IMR-90 (cell line): ENCODE measurements at regions not wholly inside any gene's neighbourhood (a gene's known extent, or its start where the extent isn't known, plus 50 kb on each side); places are given as distances from the start of the nearest gene placed in this dataset.

Experiments used
- ATAC-seq: fragments of 200-7000 bp; cut with Tn5 transposase; 2 replicates; pipeline ENCODE4 v1.9.1; 2020; ENCODE audit warnings: low read depth, mild to moderate bottlenecking, moderate library complexity
- BruUV-seq: library from RNA; stranded (reverse); fragments of 400-500 nt; replicated peaks from 2 replicates; lab custom pipeline; 2021; lab: Mats Ljungman, UMichigan
- CTCF ChIA-PET: fragments of 300-600 bp; formaldehyde crosslinking; extraction: SDS; loops from one replicate; lab custom pipeline; 2021; ENCODE audit warnings: antibody characterized with exemption; lab: Yijun Ruan, JAX
- POLR2A ChIA-PET: fragments of 300-600 bp; sonication (Branson Sonifier 250); formaldehyde crosslinking; loops from one replicate; lab custom pipeline; 2022; ENCODE audit warnings: antibody characterized with exemption; ENCODE audit not compliant: unreplicated experiment; lab: Charles Lee
- DNase-seq: peaks from one replicate; pipeline ENCODE4 v3.0.0; 2013
- H2AFZ ChIP-seq: replicated peaks from 2 replicates; pipeline ENCODE3; 2013; ENCODE audit warnings: low read length, mild to moderate bottlenecking; ENCODE audit not compliant: poor library complexity
- H2AK5ac ChIP-seq: 2 replicates; pipeline ENCODE4 v1.6.1; 2013; ENCODE audit warnings: low read depth, low read length, inconsistent platforms
- H2AK9ac ChIP-seq: replicated peaks from 2 replicates; pipeline ENCODE3; 2013; ENCODE audit warnings: mild to moderate bottlenecking, low read depth, low read length, moderate library complexity; ENCODE audit not compliant: poor library complexity
- H2BK120ac ChIP-seq: 2 replicates; pipeline ENCODE4 v1.6.1; 2013; ENCODE audit warnings: low read depth, low read length, inconsistent platforms
- H2BK15ac ChIP-seq: 3 replicates; pipeline ENCODE4 v1.6.1; 2013; ENCODE audit warnings: low read depth, low read length, inconsistent platforms
- H2BK20ac ChIP-seq: 2 replicates; pipeline ENCODE4 v1.6.1; 2013; ENCODE audit warnings: low read depth, mild to moderate bottlenecking, inconsistent platforms, low read length, moderate library complexity
- H2BK5ac ChIP-seq: 2 replicates; pipeline ENCODE4 v1.6.1; 2013; ENCODE audit warnings: mild to moderate bottlenecking, low read depth, low read length, inconsistent platforms; ENCODE audit not compliant: poor library complexity, severe bottlenecking
- H3K14ac ChIP-seq: replicated peaks from 2 replicates; pipeline ENCODE4 v1.6.1; 2013; ENCODE audit warnings: low read depth, low read length, inconsistent platforms
- H3K18ac ChIP-seq: 2 replicates; pipeline ENCODE4 v1.6.1; 2013; ENCODE audit warnings: low read depth, low read length, control low read depth
- H3K23ac ChIP-seq: 2 replicates; pipeline ENCODE4 v1.6.1; 2013; ENCODE audit warnings: low read depth, low read length, inconsistent platforms
- H3K27ac ChIP-seq: 2 replicates; pipeline ENCODE4 v1.5.1; 2013; ENCODE audit warnings: mild to moderate bottlenecking, control low read depth, low read length; ENCODE audit not compliant: insufficient read depth
- H3K27me3 ChIP-seq: 2 replicates; pipeline ENCODE4 v1.6.1; 2013; ENCODE audit warnings: low read length; ENCODE audit not compliant: control insufficient read depth, insufficient read depth
- H3K36me3 ChIP-seq: 2 replicates; pipeline ENCODE4 v1.6.1; 2013; ENCODE audit warnings: low read length, mixed read lengths; ENCODE audit not compliant: control insufficient read depth, insufficient read depth
- H3K4ac ChIP-seq: 2 replicates; pipeline ENCODE4 v1.6.1; 2013; ENCODE audit warnings: low read depth, low read length, inconsistent platforms
- H3K4me1 ChIP-seq: 2 replicates; pipeline ENCODE4 v1.6.1; 2013; ENCODE audit warnings: low read length, mixed read lengths; ENCODE audit not compliant: control insufficient read depth, insufficient read depth
- H3K4me2 ChIP-seq: 2 replicates; pipeline ENCODE4 v1.6.1; 2013; ENCODE audit warnings: low read depth, mild to moderate bottlenecking, control low read depth, low read length, moderate library complexity
- H3K4me3 ChIP-seq: 2 replicates; pipeline ENCODE4 v1.5.1; 2013; ENCODE audit warnings: low read depth, mild to moderate bottlenecking, control low read depth, low read length, moderate library complexity; ENCODE audit not compliant: insufficient read depth
- H3K56ac ChIP-seq: 2 replicates; pipeline ENCODE4 v1.6.1; 2013; ENCODE audit warnings: low read length, inconsistent platforms; ENCODE audit not compliant: insufficient read depth; ENCODE audit errors: extremely low read depth
- H3K79me1 ChIP-seq, 2 experiments: 2 replicates each; pipeline ENCODE4 v1.6.1; 2013; ENCODE audit warnings: low read length in 2 of 2, inconsistent platforms in 1 of 2, low read depth in 1 of 2
- H3K9ac ChIP-seq: 2 replicates; pipeline ENCODE4 v1.6.1; 2013; ENCODE audit warnings: low read depth, low read length, control low read depth
- H3K9me1 ChIP-seq: 2 replicates; pipeline ENCODE4 v1.6.1; 2013; ENCODE audit warnings: low read length, inconsistent platforms; ENCODE audit not compliant: insufficient read depth
- H3K9me3 ChIP-seq: 2 replicates; pipeline ENCODE4 v1.6.1; 2013; ENCODE audit warnings: low read length; ENCODE audit not compliant: control insufficient read depth, insufficient read depth
- H4K20me1 ChIP-seq: 2 replicates; pipeline ENCODE4 v1.6.1; 2013; ENCODE audit warnings: low read length, inconsistent platforms; ENCODE audit not compliant: insufficient read depth
- H4K5ac ChIP-seq: 2 replicates; pipeline ENCODE4 v1.6.1; 2013; ENCODE audit warnings: mild to moderate bottlenecking, low read depth, low read length, control low read depth
- H4K8ac ChIP-seq, 2 experiments: 2 replicates each; pipeline ENCODE4 v1.6.1; 2013; ENCODE audit warnings: low read depth in 2 of 2, low read length in 2 of 2, control low read depth in 1 of 2, inconsistent platforms in 1 of 2
- H4K91ac ChIP-seq: 2 replicates; pipeline ENCODE4 v1.6.1; 2013; ENCODE audit warnings: low read depth, low read length, inconsistent platforms; ENCODE audit not compliant: insufficient read depth
- BHLHE40 ChIP-seq: fragments of 150-350 bp; IDR thresholded peaks from 2 replicates; pipeline ENCODE4 v1.6.1; 2016; ENCODE audit warnings: mild to moderate bottlenecking, low read depth, low read length
- CEBPB ChIP-seq: IDR thresholded peaks from 2 replicates; pipeline ENCODE4 v1.6.1; 2012; ENCODE audit warnings: low read depth, low read length, improper control_type of control experiment
- CHD1 ChIP-seq: IDR thresholded peaks from 2 replicates; pipeline ENCODE4 v1.6.1; 2012; ENCODE audit warnings: low read depth, low read length, improper control_type of control experiment
- CTCF ChIP-seq: conservative IDR thresholded peaks from 2 replicates; pipeline ENCODE4 v1.5.1; 2012; ENCODE audit warnings: mild to moderate bottlenecking, low read depth, low read length, improper control_type of control experiment
- ELK1 ChIP-seq: fragments of 150-350 bp; IDR thresholded peaks from 2 replicates; pipeline ENCODE4 v1.6.1; 2016; ENCODE audit warnings: low read depth, mild to moderate bottlenecking, low read length, moderate library complexity, borderline replicate concordance
- FOS ChIP-seq: fragments of 150-350 bp; IDR thresholded peaks from 2 replicates; pipeline ENCODE4 v1.6.1; 2016; ENCODE audit warnings: low read depth, low read length
- MAFK ChIP-seq: IDR thresholded peaks from 2 replicates; pipeline ENCODE4 v1.6.1; 2012; ENCODE audit warnings: low read depth, low read length, improper control_type of control experiment
- MAZ ChIP-seq: IDR thresholded peaks from 2 replicates; pipeline ENCODE4 v1.6.1; 2012; ENCODE audit warnings: low read depth, mild to moderate bottlenecking, low read length, improper control_type of control experiment, moderate library complexity, borderline replicate concordance
- MXI1 ChIP-seq: IDR thresholded peaks from 2 replicates; pipeline ENCODE4 v1.6.1; 2012; ENCODE audit warnings: low read depth, mild to moderate bottlenecking, low read length, moderate library complexity, borderline replicate concordance
- NFE2L2 ChIP-seq: fragments of 150-350 bp; IDR thresholded peaks from 2 replicates; pipeline ENCODE4 v1.6.1; 2016; ENCODE audit warnings: low read depth, mild to moderate bottlenecking, low read length
- POLR2A ChIP-seq: IDR thresholded peaks from 2 replicates; pipeline ENCODE4 v1.6.1; 2012; ENCODE audit warnings: mild to moderate bottlenecking, low read depth, low read length
- RAD21 ChIP-seq: IDR thresholded peaks from 2 replicates; pipeline ENCODE4 v1.6.1; 2012; ENCODE audit warnings: low read length, improper control_type of control experiment
- RCOR1 ChIP-seq: IDR thresholded peaks from 2 replicates; pipeline ENCODE4 v1.6.1; 2012; ENCODE audit warnings: mild to moderate bottlenecking, low read length, improper control_type of control experiment; ENCODE audit not compliant: insufficient replicate concordance
- RFX5 ChIP-seq: IDR thresholded peaks from 2 replicates; pipeline ENCODE4 v1.8.0; 2012; ENCODE audit warnings: low read depth, mild to moderate bottlenecking, low read length, moderate library complexity
- SMC3 ChIP-seq: fragments of 150-350 bp; IDR thresholded peaks from 2 replicates; pipeline ENCODE4 v1.6.1; 2016; ENCODE audit warnings: low read depth, mild to moderate bottlenecking, antibody characterized with exemption, low read length, moderate library complexity
- USF2 ChIP-seq: fragments of 150-350 bp; IDR thresholded peaks from 2 replicates; pipeline ENCODE4 v1.6.1; 2017; ENCODE audit warnings: mild to moderate bottlenecking, antibody characterized with exemption, low read length, low read depth
- WGBS, 2 experiments: methylation state at CpG; one replicate each; pipeline versions ENCODE4 v1.1.5 to v1.1.7; 2013; ENCODE audit warnings: missing lambda C conversion rate in 2 of 2; ENCODE audit not compliant: insufficient read length in 1 of 2; ENCODE audit errors: extremely low coverage in 2 of 2; 5-methylcytosine and 5-hydroxymethylcytosine counted together
- dilution Hi-C: fragments of 300-500 bp; cut with HindIII; formaldehyde crosslinking; loops from one replicate; pipeline ENCODE4 v1.14.3; 2018; ENCODE audit warnings: low sequenced_read_pairs; ENCODE audit not compliant: unreplicated experiment
- in situ Hi-C: fragments of 300-500 bp; cut with MboI; formaldehyde crosslinking; loops from 3 replicates; pipeline ENCODE4 v1.14.3; 2019; ENCODE audit warnings: low sequenced_read_pairs, inconsistent platforms, mixed read lengths
- intact Hi-C: fragments of 100-400 bp; cut with micrococcal nuclease; formaldehyde crosslinking; loops from 2 replicates; pipeline ENCODE4 v1.10.0; 2022

- Histone ChIP-seq H3K4me1 (no peaks in the 10 kb centered on the region), H3K9me3 (peaks cover 2% of the 10 kb centered on the region; the same call in 1 of the 2 replicates), H2BK5ac (no peak overlapping the region), H3K36me3 (no peaks in the 10 kb centered on the region), H3K56ac (no peak overlapping the region), H3K4ac (no peak overlapping the region), H3K18ac (no peak overlapping the region), H4K20me1 (no peaks in the 10 kb centered on the region), H2AK9ac (no peak overlapping the region), H3K27ac (no peak overlapping the region), H3K9ac (no peak overlapping the region), H3K23ac (no peak overlapping the region), H3K9me1 (no peaks in the 10 kb centered on the region), H3K14ac (no peak overlapping the region), H3K4me2 (no peak overlapping the region), H4K91ac (no peak overlapping the region), H3K4me3 (no peak overlapping the region), H3K79me1 (no peaks in the 10 kb centered on the region), H4K5ac (no peak overlapping the region), H2BK15ac (no peak overlapping the region), H3K27me3 (no peaks in the 10 kb centered on the region), H4K8ac (no peak overlapping the region), H2BK20ac (no peak overlapping the region), H2AK5ac (no peak overlapping the region), H2BK120ac (no peak overlapping the region), H2AFZ (no peak overlapping the region)
- TF ChIP-seq MAFK (no peak), BHLHE40 (no peak), SMC3 (no peak), ELK1 (no peak), MAZ (no peak), CEBPB (no peak), MXI1 (no peak), POLR2A (no peak), USF2 (no peak), RCOR1 (no peak), CHD1 (no peak), RAD21 (no peak), NFE2L2 (no peak), RFX5 (no peak), CTCF (no peak), FOS (no peak)
- ChIA-PET POLR2A (no interaction called here), CTCF (no interaction called here)
- intact Hi-C loops, result no loop called here
- no CpG with 5 or more reads among the region's 3 CpGs for WGBS, 2 experiments
- ATAC-seq, result no peak
- in situ Hi-C loops, result no loop called here
- dilution Hi-C loops, result no loop called here
- no TSS peak for BruUV-seq
- DNase-seq, result no peak
Measured at GRCh38 chr10:65818990-65819389, 1106.8 kb upstream of the LRRTM3 start.
